Lower leg skin (tissue), 4 donors: ENCODE measurements at regions not wholly inside any gene's neighbourhood (a gene's known extent, or its start where the extent isn't known, plus 50 kb on each side); places are given as distances from the start of the nearest gene placed in this dataset.

Experiments
- DNase-seq, 2 donors: peaks; one replicate each; pipeline ENCODE4 v3.0.0-alpha.2; 2019; ENCODE audit warnings: low spot score in 2 of 2
- H3K4me3 ChIP-seq: fragments of 200-600 bp; sonication (generic); 2 replicates; pipeline ENCODE4 v1.5.1; 2017; ENCODE audit warnings: mild to moderate bottlenecking, low read depth; ENCODE audit not compliant: poor library complexity, severe bottlenecking
- POLR2A ChIP-seq, 2 donors: fragments of 450-650 bp; IDR thresholded peaks; one replicate each; pipeline ENCODE4 v1.6.1; 2016 to 2017; ENCODE audit warnings: antibody characterized with exemption in 2 of 2, mild to moderate bottlenecking in 1 of 2, moderate library complexity in 1 of 2
- WGBS, 2 donors: methylation state at CpG; one replicate each; pipeline ENCODE4 v1.1.5; 2018; 5-methylcytosine and 5-hydroxymethylcytosine counted together
- intact Hi-C: fragments of 100-400 bp; cut with DNase I; formaldehyde crosslinking; loops from one replicate; pipeline ENCODE4 v1.15.0; 2023; ENCODE audit warnings: low total_unique reads
- TF ChIP-seq, protein P1 (sequence below), 3 donors: fragments of 450-650 bp; IDR thresholded peaks; one replicate each; pipeline ENCODE4 v1.5.1; 2016; ENCODE audit warnings: antibody characterized with exemption in 3 of 3, mild to moderate bottlenecking in 3 of 3, moderate library complexity in 2 of 3

GRCh38 chr11:115910379-115910778 lies 406.2 kb upstream of the CADM1 start:
- intact Hi-C loops, result loop anchor here (10.0 kb wide), 1 partner anchor 586 kb away; no protein-coding TSS in a partner anchor
- 25 to 32% methylated on average over 1 of the region's 1 CpG for WGBS, 2 donors
- no peak for DNase-seq
- TF ChIP-seq, protein P1, sequence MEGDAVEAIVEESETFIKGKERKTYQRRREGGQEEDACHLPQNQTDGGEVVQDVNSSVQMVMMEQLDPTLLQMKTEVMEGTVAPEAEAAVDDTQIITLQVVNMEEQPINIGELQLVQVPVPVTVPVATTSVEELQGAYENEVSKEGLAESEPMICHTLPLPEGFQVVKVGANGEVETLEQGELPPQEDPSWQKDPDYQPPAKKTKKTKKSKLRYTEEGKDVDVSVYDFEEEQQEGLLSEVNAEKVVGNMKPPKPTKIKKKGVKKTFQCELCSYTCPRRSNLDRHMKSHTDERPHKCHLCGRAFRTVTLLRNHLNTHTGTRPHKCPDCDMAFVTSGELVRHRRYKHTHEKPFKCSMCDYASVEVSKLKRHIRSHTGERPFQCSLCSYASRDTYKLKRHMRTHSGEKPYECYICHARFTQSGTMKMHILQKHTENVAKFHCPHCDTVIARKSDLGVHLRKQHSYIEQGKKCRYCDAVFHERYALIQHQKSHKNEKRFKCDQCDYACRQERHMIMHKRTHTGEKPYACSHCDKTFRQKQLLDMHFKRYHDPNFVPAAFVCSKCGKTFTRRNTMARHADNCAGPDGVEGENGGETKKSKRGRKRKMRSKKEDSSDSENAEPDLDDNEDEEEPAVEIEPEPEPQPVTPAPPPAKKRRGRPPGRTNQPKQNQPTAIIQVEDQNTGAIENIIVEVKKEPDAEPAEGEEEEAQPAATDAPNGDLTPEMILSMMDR (IDR thresholded peaks at IDR 0.05), result no peak
- TF ChIP-seq POLR2A (IDR thresholded peaks at IDR 0.05), result no peak
- no peak overlapping the region for H3K4me3 ChIP-seq

DNA sequence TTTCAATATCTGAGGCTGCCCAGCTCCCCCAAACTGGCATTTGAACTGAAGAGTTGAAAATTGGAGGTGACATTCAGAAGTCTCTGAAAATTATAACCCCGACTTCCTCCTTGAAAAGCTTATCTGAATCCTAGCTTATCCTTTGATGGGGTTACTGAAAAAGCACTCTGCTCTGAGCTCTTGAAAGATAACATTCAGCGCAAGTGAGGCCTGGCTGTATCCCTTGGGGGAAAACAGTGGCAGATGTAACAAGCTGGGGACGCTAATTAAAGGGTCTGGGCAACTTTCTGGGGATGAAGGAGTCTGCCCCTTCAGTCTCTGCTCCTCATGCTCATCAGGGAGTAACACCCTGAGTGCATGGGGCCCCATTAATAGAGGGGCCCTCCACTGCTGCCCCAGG lies 402.0 kb upstream of the CADM1 start:
- no peak overlapping the region for H3K4me3 ChIP-seq
- DNase-seq, result no peak
- 78 to 84% methylated on average over 3 of the region's 3 CpGs for WGBS, 2 donors
- intact Hi-C loops, result no loop called here
- TF ChIP-seq POLR2A (IDR thresholded peaks at IDR 0.05), result no peak
- TF ChIP-seq, protein P1 (IDR thresholded peaks at IDR 0.05), result no peak

DNA sequence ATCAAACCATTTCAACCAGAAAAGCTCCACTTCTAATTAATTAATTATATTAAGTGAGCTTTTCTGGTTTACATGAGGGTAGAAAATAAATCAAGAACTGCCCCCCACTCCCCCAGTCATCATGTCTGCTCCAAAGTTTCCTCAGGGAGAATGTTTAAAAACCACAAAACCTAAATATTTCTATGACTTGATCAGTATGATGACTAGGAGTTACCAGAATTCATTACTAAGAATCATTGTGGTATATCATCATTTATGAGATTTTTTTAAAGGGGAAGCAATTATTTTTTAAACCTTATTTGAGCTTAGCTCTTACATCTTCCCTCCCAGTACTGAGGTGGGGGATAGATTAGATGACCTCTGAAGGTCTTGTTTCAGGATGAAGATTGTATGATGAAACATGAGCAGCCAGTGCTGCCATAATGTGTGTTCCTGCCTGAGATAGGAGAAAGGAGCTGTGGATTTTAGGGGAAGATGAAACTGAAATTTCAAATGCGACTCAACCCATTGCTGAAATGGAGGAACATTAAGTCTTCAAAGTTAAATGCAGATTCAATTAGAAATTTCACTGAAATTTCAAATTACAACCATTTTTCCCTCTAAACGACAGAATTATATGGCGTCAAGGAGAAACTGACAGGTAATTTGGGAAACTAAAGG lies 401.3 kb upstream of the CADM1 start:
- intact Hi-C loops, result no loop called here
- 76 to 79% methylated on average over 3 of the region's 3 CpGs for WGBS, 2 donors

DNA sequence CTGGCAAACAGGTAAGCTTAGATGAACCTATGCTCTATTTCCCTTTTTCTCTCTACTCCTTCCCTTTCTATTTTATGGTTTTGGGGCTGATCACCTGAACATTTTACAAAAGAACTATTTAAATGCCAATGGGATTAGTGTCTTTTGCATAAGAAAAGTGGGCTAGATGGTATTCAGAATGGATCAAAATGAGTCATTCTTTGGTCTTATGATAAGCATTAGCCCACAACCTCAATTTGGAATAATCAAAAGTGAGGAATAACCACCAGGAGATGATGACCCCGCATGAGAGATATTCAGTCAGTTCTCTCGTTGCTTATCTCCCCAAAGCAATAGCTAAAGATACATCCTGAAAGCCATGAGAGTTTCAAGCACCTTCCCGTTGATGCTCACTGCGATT lies 399.0 kb upstream of the CADM1 start:
- no peak overlapping the region for H3K4me3 ChIP-seq
- intact Hi-C loops, result no loop called here
- 88 to 92% methylated on average over 4 of the region's 4 CpGs for WGBS, 2 donors
- no peak for DNase-seq
- TF ChIP-seq POLR2A (IDR thresholded peaks at IDR 0.05), result no peak
- TF ChIP-seq, protein P1 (IDR thresholded peaks at IDR 0.05), result no peak

More for the DNA sequence above, 401.3 kb upstream of the CADM1 start:
- DNase-seq, result no peak
- H3K4me3 ChIP-seq, result no peak overlapping the region
- no peak for TF ChIP-seq POLR2A (IDR thresholded peaks at IDR 0.05)
- TF ChIP-seq, protein P1 (IDR thresholded peaks at IDR 0.05), result no peak

- DNase-seq, result no peak
- intact Hi-C loops, result no loop called here
- no peak overlapping the region for H3K4me3 ChIP-seq
- TF ChIP-seq, protein P1 (IDR thresholded peaks at IDR 0.05), result no peak
- TF ChIP-seq POLR2A (IDR thresholded peaks at IDR 0.05), result no peak
These were observed 396.9 kb upstream of the CADM1 start for GRCh38 chr11:115901069-115901468.

GRCh38 chr11:115900111-115900510 lies 395.9 kb upstream of the CADM1 start:
- DNase-seq, result no peak
- intact Hi-C loops, result no loop called here
- no peak for TF ChIP-seq POLR2A (IDR thresholded peaks at IDR 0.05)
- TF ChIP-seq, protein P1 (IDR thresholded peaks at IDR 0.05), result no peak
- WGBS, 2 donors, result 82 to 84% methylated on average over 10 of the region's 10 CpGs
- H3K4me3 ChIP-seq, result no peak overlapping the region
